GM23338 (cell line): ENCODE measurements at regions not wholly inside any gene's neighbourhood (a gene's known extent, or its start where the extent isn't known, plus 50 kb on each side); places are given as distances from the start of the nearest gene placed in this dataset.

Source experiments
- ATAC-seq: fragments of 200-7000 bp; cut with Tn5 transposase; 3 replicates; pipeline ENCODE4 v1.9.1; 2020
- DNase-seq: peaks from one replicate; pipeline ENCODE4 v3.0.0-alpha.2; 2015; ENCODE audit warnings: low spot score
- H2AFZ ChIP-seq: fragments of 200-600 bp; sonication (generic); 2 replicates; pipeline ENCODE4 v1.8.0; 2016; ENCODE audit warnings: antibody characterized with exemption, mild to moderate bottlenecking, moderate library complexity
- H3F3A ChIP-seq: fragments of 200-600 bp; sonication (generic); replicated peaks from 2 replicates; pipeline ENCODE4 v1.8.0; 2017; ENCODE audit warnings: antibody characterized with exemption, mixed run types, low read depth
- H3K27ac ChIP-seq: fragments of 200-600 bp; sonication (generic); 2 replicates; pipeline ENCODE4 v1.6.1; 2016; ENCODE audit warnings: low read depth
- H3K27me3 ChIP-seq: fragments of 200-600 bp; sonication (generic); 2 replicates; pipeline ENCODE4 v1.8.0; 2016; ENCODE audit warnings: mild to moderate bottlenecking, mixed run types, moderate library complexity; ENCODE audit not compliant: insufficient read depth
- H3K36me3 ChIP-seq: fragments of 200-600 bp; sonication (generic); 2 replicates; pipeline ENCODE4 v1.8.0; 2016; ENCODE audit warnings: mild to moderate bottlenecking; ENCODE audit not compliant: insufficient read depth
- H3K4me1 ChIP-seq: fragments of 200-600 bp; sonication (generic); 2 replicates; pipeline ENCODE4 v1.8.0; 2016; ENCODE audit warnings: mild to moderate bottlenecking, moderate library complexity; ENCODE audit not compliant: insufficient read depth
- H3K4me2 ChIP-seq: fragments of 200-600 bp; sonication (generic); 2 replicates; pipeline ENCODE4 v1.7.1; 2017; ENCODE audit warnings: mixed run types
- H3K4me3 ChIP-seq: fragments of 200-600 bp; sonication (generic); 2 replicates; pipeline ENCODE4 v1.6.1; 2016; ENCODE audit warnings: mixed run types
- H3K79me2 ChIP-seq: fragments of 200-600 bp; sonication (generic); replicated peaks from 2 replicates; pipeline ENCODE4 v1.8.0; 2017; ENCODE audit warnings: mild to moderate bottlenecking; ENCODE audit not compliant: insufficient read depth
- H3K9me2 ChIP-seq: fragments of 200-600 bp; sonication (generic); 2 replicates; pipeline ENCODE4 v1.8.0; 2017; ENCODE audit not compliant: insufficient read depth
- H4K20me1 ChIP-seq: fragments of 200-600 bp; sonication (generic); replicated peaks from 2 replicates; pipeline ENCODE4 v1.8.0; 2017; ENCODE audit warnings: mild to moderate bottlenecking; ENCODE audit not compliant: insufficient read depth
- H3K27ac Mint-ChIP-seq: 2 replicates; pipeline ENCODE4 v1.8.0; 2020; ENCODE audit warnings: inconsistent platforms, mild to moderate bottlenecking, moderate library complexity, mixed read lengths
- H3K27me3 Mint-ChIP-seq: 3 replicates; pipeline ENCODE4 v1.8.0; 2022; ENCODE audit warnings: low read depth, mild to moderate bottlenecking, moderate library complexity, mixed read lengths, inconsistent platforms; ENCODE audit not compliant: insufficient read depth, poor library complexity
- H3K36me3 Mint-ChIP-seq: 3 replicates; pipeline ENCODE4 v1.8.0; 2021; ENCODE audit warnings: low read depth, mild to moderate bottlenecking, inconsistent platforms, moderate library complexity, mixed read lengths
- H3K4me1 Mint-ChIP-seq: 3 replicates; pipeline ENCODE4 v1.8.0; 2020; ENCODE audit warnings: mild to moderate bottlenecking, inconsistent platforms, mixed read lengths
- H3K4me3 Mint-ChIP-seq: 3 replicates; pipeline ENCODE4 v1.8.0; 2021; ENCODE audit warnings: moderate library complexity, mild to moderate bottlenecking, inconsistent platforms, mixed read lengths
- H3K9me3 Mint-ChIP-seq: 3 replicates; pipeline ENCODE4 v1.8.0; 2020; ENCODE audit warnings: moderate library complexity, mild to moderate bottlenecking, inconsistent platforms, mixed read lengths
- CREB1 ChIP-seq: fragments of 250-450 bp; sonication (Bioruptor Pico); IDR thresholded peaks from 2 replicates; pipeline ENCODE4 v1.5.0; 2020; ENCODE audit warnings: low read depth, mild to moderate bottlenecking, moderate library complexity
- CTCF ChIP-seq, 2 experiments: fragments of 200-600 bp in 1 of 2; sonication (generic) in 1 of 2; conservative IDR thresholded peaks; 2 replicates each; pipeline versions ENCODE4 v1.5.1 to v1.6.1; 2016 to 2017; ENCODE audit warnings: antibody characterized with exemption in 2 of 2, low read depth in 2 of 2, mild to moderate bottlenecking in 2 of 2, moderate library complexity in 1 of 2
- ETS1 ChIP-seq: IDR thresholded peaks from 2 replicates; pipeline ENCODE4 v1.6.1; 2016; ENCODE audit warnings: antibody characterized with exemption
- NANOG ChIP-seq: IDR thresholded peaks from 2 replicates; pipeline ENCODE4 v1.6.1; 2016; ENCODE audit warnings: antibody characterized with exemption, borderline replicate concordance
- POLR2AphosphoS5 ChIP-seq: IDR thresholded peaks from 2 replicates; pipeline ENCODE4 v1.6.1; 2016; ENCODE audit warnings: antibody characterized with exemption, low read depth
- REST ChIP-seq: IDR thresholded peaks from one replicate; pipeline ENCODE4 v1.6.1; 2018; ENCODE audit warnings: antibody characterized with exemption; ENCODE audit not compliant: unreplicated experiment
- STAT1 ChIP-seq: IDR thresholded peaks from one replicate; pipeline ENCODE4 v1.6.1; 2016; ENCODE audit warnings: antibody characterized with exemption; ENCODE audit not compliant: unreplicated experiment
- ZNF331 ChIP-seq: fragments of 250-450 bp; sonication (Bioruptor Pico); IDR thresholded peaks from 2 replicates; pipeline ENCODE4 v1.5.0; 2020; ENCODE audit warnings: low read depth, mild to moderate bottlenecking, moderate library complexity
- ZNF462 ChIP-seq: fragments of 250-450 bp; sonication (Bioruptor Pico); IDR thresholded peaks from 2 replicates; pipeline ENCODE4 v1.5.0; 2020; ENCODE audit warnings: mild to moderate bottlenecking, moderate library complexity

- TF ChIP-seq CTCF (conservative IDR thresholded peaks at IDR 0.05; ENCODE audit: low read depth in 2 of 2): no peak
- no peak for TF ChIP-seq CREB1
- TF ChIP-seq POLR2AphosphoS5: no peak
- no peak for TF ChIP-seq ZNF331 (CRISPR knock-in tag)
Measured at GRCh38 chr10:78961760-78962159, 107.0 kb upstream of the ZMIZ1 start (continued).

GRCh38 chr10:78963074-78964034 is 105.4 kb upstream of the ZMIZ1 start:
- DNase-seq (no peak), ATAC-seq (no peak)
- peaks cover 35% of the 10 kb centered on the region for H3K4me1 Mint-ChIP-seq
- no peak overlapping the region for H3K4me3 Mint-ChIP-seq
- no peaks in the 10 kb centered on the region for H3K9me3 Mint-ChIP-seq
- H3K4me2 ChIP-seq: no peak overlapping the region
- H3K36me3 ChIP-seq: no peaks in the 10 kb centered on the region
- H3K9me2 ChIP-seq: no peaks in the 10 kb centered on the region
- H3K27ac Mint-ChIP-seq: no peak overlapping the region
- H3K27me3 Mint-ChIP-seq: peaks cover 25% of the 10 kb centered on the region
- H3K4me1 ChIP-seq: peaks cover 14% of the 10 kb centered on the region; the same call in 1 of the 2 replicates
- H3K36me3 Mint-ChIP-seq: no peaks in the 10 kb centered on the region
- H4K20me1 ChIP-seq: no peaks in the 10 kb centered on the region
- H2AFZ ChIP-seq: no peak overlapping the region
- H3K27ac ChIP-seq: no peak overlapping the region
- no peak overlapping the region for H3K4me3 ChIP-seq
- H3F3A ChIP-seq: no peaks in the 10 kb centered on the region
- H3K27me3 ChIP-seq: no peaks in the 10 kb centered on the region
- H3K79me2 ChIP-seq: no peaks in the 10 kb centered on the region
- TF ChIP-seq CREB1 (no peak), ZNF331 (CRISPR knock-in tag) (no peak), STAT1 (no peak), REST (no peak), NANOG (no peak), ZNF462 (CRISPR knock-in tag) (no peak), ETS1 (no peak)
